GM03348 (cell line): ENCODE measurements at regions not wholly inside any gene's neighbourhood (a gene's known extent, or its start where the extent isn't known, plus 50 kb on each side); places are given as distances from the start of the nearest gene placed in this dataset.

Experiments used
- DNase-seq: peaks from one replicate; pipeline ENCODE4 v3.0.0; 2012; ENCODE audit warnings: low spot score

DNA sequence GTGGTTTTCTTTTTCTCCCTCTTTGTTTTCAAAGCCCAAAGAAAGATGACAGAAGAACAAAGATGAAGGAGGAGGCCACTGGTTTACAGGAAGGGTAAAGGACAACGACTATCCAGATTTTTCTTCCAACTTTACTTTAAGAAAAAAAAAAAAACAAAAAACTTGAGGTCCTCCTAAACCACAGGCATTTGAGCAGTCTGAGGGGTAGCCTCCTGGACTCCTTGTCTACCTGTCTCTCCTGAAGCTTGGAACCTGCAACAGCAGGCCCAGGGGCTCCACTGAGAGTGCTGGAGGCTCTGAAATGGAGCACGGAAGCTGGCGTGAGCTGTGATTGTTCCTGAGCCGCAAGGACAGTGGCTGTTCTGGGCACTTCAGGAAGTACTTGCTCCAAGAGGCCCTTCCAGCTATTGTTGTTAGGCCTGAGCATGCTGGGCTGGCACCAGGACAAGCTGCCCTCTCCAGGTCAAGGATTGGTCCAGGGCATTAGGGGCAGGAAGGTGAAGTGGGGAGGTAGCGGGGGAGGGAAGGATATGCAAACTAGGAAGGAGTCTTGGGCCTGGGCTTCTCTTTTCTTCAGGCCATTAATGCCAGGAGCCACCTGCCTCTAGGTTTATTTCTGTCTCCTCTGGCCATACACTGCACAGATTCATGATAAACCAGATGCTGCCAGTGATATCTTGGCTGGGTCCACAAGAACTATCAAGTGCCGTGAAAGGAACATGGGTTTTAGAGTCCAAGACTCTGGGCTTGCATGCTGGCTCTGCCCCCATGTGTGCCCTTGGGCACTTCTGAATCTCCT is 147.3 kb downstream of the CCDC34 start:
- DNase-seq = no peak

DNA sequence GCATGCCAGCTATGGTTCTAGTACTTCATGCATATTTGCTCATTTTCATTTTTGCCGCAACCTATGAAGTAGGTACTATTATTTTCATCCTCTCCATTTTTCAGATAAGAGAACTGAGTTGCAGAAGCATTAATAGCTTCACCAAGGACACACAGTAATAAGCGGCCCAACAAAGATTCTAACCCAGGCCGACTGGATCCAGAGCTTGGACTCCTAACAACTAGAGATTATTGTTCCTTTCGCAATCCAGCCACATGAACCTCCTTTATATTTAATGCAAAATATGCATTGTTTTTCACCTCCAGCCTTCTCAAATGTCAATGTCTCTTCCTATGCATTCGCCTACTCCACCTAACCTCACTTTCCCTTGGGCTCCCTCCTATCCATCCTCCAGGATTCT is 148.3 kb downstream of the CCDC34 start:
- no peak for DNase-seq

DNA sequence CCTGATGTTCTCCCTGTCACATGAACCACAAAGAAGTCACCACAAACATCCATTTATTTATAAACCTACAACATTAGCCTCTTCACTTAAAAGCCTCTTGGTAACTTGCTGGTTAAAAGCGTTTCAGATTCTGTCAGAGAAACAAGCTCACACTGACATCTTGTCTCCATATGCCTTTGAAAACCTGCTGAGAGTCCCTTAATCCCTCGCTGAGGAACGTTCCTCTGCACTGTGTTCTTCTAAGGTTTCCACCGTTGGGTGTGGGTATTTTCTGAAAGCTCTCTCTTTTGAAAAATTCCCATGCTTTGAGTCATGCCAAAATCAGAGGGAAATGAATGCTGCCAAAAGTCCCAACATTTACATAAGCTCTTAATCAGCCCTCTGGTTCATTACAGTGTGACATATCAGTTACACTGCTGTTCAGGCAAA is 149.8 kb downstream of the CCDC34 start:
- peak; percentile 73 for DNase-seq

GRCh38 chr11:27212248-27212780 is 150.7 kb downstream of the CCDC34 start:
- DNase-seq = no peak

DNA sequence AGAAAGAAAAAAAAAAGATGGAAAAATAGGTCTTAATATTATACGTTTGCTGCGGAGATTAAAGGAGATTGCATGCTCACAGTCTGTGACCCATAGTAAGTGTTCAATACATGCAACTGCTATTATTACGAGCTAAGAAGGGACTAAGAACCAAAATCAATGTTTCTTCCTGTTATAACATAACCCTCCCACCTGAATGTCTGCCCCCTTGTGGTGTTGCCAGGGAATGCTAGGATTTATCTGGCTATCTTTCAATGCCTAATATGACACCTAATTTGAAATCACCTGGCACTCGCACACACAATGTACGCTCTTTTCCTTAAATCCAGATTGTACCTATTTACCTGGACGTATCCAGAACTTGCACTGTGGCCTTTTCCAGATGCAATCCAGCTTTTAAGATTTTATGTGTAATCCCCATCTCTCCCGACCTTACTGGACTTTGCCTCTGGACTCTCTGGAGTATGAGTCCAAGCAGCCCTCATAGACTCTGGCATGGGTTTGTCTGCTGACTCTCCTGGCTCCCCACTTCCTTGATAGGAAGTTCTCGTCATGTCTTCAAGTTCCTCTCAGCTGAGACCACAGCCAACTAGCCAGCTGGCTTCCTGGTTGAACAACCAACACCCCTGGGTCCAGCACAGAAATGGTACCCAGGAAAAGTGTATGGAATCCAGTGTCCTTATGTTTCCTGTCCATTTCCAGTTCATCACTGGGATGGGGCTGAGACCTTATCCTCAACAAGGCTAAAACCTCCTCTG is 151.5 kb downstream of the CCDC34 start:
- DNase-seq = no peak

- DNase-seq = no peak
These were observed 152.5 kb downstream of the CCDC34 start for GRCh38 chr11:27210531-27210930.

DNA sequence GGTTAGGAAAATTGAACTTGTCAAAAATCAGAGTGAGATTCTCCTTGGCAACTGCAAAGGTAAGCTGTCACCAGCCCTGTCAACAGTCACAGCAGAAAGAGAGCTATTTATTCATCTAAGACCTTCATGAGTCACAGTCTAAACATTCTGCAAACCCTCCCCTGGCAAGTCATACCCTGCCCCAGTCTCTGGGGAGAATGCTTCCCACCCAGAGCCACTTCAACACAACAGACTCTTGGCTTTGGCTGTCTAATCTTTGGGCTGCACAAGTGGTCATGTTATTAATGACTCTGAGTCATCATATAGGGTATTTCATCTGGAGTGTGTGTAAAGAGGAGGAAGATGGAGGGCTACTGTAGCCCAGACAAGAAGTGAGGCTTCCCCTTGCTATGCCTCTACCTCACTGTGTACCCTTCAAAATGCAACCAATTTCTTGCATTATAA is 153.4 kb downstream of the CCDC34 start:
- DNase-seq = peak; percentile 80

DNA sequence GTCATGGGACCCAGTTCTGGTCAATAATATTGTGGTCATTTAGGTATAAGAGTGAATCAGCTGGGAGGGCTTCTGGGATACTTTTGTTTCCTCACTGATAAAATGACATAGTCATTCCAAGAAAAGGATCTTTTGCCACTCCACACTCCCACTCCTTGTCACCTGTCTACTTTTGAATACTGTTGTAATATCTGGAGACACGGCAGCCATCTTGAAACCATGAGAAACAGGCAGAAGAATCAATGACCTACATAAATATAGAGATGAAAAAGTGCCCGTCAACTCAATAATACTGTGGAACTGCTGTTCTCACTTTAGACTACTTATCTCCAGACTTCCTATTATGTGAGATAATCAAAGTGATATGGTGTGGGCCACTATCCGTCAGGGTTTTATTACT is 154.2 kb downstream of the CCDC34 start:
- DNase-seq = no peak

DNA sequence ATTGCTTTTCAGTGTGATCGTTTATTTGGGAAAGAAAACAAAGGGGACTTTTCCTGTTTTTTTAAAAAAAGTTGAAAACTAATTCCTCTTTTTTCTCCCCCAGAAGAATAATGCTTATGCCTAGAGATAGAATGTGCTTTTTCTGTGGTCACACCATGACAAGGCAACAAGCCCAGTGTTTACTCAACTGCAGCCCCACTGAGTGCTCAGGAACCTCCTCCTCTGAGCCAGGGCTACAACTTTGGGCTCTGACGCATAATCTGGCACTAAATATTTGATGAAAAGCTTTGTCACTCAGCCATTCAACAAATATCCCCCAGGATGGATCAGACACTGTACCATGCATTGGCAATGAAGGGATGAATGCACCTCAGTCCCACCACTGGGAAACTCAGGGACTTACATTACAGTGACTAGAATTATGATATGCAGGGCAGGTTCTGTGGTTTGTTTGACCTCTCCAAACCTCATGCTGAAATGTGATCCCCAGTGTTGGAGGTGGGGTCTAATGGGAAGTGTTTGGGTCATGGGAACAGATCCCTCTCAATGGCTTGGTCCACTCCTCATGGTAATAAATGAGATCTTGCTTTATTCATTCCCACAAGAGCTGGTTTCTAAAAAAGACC is 155.9 kb downstream of the CCDC34 start:
- no peak for DNase-seq

DNA sequence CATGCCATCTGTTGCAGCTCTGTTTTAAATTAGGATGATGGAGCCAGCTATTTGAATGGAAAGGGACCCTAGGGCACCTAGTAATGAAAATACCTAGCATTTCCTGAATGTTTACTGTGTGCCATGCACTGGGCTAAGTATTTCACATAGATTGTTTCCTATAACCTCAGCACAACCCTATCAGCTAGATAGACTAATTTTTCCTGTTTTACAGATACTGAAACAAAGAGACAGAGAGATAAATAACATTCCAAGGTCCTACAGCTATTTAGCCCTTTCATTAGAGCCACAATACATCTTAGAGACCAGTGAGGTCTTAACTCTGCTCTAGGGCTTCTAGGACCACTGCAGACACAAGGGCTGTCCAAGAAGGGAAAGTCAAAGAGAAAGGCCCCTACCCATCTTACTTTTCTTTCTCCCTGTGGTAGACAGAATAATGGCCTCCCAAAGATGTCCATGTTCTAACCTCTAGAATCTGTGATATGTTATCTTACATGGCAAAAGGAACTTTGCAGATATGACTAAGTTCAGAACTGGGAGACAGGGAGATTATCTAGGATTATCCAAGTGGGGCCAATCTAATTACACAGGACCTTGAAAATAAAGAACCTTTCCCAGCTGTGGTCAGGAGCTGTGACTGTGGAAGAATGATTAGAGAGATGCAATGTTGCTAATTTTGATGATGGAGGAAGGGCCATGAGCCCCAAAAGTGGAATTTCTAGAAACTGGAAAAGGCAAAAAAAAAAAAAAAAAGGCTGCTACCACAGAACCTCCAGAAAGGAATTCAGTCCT is 157.0 kb downstream of the CCDC34 start:
- no peak for DNase-seq

DNA sequence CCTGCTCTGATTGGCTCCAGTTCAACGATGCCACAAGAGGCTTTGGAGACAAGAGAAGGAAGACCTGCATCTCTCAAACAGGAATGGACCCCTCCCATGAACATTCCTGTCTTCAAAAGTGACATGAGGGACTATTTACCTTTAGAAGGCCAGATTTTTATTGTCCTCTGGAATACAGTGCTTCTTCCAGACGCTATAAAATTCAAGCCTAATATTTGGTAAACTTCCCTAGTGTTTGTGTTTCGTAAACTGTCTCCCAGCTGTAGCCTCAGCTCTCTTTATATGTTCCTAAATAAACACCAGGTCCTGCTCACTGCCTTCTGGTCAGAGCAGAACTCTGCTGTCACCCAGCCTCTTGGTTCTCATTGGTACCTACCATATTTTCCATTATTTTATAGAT is 157.8 kb downstream of the CCDC34 start:
- DNase-seq = no peak

- no peak for DNase-seq
These were observed 158.5 kb downstream of the CCDC34 start for GRCh38 chr11:27204529-27204928.

GRCh38 chr11:27203077-27203647 is 159.9 kb downstream of the CCDC34 start:
- DNase-seq = no peak

DNA sequence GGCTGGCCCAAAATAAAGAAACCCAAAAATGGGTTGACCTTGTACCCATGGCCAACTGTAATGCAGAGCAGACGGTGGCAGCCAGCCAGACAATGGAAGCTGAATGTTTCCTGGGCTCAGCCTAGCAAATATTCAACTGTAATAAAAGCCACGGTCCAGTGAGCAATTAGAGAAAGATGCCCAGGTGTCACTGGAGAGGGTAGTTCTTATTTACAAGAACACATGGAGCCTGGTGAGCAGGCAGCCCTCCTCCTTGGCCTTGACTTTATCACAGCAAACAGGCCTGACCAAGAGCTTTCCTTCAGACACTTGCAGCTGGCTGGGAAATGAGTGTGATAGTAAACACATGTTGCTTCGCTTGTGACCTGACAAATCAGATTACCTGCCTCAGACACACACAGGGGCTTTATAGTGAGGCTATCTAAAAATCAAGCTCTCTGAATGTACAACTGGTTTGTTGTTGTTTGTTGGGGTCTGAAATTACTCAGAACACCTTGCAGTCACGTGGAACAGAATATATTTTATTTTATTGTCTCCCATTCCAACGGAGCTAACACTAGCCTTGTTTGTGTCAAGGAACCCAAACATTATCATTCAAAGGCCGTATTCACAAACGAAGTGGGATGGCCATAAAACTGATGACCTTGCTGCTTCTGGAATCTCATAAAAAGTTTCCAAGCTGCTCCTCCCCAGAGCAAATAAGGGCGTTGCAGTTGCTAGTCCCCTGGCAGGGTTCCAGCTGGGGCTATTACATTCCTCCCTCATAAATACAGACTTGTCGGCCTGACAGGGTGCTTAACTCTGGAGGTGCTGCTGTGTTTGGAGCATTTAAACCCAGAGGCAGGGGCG is 161.1 kb downstream of the BBOX1 start:
- DNase-seq = peak; percentile 62

DNA sequence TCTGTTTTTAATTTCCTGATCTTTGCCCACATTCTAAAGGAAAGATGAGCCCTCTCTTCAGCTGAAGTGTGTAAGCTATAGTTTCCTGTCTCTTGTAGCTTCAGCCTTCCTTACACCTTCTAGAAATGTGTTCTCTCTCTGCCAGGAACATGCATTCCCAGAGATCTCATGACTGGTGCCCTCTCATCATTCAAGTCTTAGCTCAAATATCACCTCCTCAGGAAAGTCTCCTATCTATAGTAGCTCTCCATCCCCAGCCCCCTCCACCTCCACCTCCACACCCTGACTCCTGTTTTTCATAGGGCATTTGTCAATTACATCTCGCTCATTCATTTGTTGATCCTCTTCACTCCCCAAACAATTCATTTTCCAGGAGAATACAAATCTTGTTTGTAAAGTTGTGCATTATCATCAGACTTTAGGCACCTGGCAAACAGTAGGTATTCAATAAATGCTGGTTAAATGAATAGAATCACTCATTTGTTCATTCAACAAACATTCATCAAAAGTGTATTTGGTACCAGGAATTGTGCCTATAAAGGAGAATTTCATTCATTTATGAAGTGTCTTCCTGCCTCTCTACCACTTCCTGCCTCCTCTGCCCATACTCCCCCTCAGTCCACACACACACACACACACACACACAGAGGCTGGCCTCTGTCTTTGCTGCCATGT is 160.3 kb downstream of the BBOX1 start:
- no peak for DNase-seq

DNA sequence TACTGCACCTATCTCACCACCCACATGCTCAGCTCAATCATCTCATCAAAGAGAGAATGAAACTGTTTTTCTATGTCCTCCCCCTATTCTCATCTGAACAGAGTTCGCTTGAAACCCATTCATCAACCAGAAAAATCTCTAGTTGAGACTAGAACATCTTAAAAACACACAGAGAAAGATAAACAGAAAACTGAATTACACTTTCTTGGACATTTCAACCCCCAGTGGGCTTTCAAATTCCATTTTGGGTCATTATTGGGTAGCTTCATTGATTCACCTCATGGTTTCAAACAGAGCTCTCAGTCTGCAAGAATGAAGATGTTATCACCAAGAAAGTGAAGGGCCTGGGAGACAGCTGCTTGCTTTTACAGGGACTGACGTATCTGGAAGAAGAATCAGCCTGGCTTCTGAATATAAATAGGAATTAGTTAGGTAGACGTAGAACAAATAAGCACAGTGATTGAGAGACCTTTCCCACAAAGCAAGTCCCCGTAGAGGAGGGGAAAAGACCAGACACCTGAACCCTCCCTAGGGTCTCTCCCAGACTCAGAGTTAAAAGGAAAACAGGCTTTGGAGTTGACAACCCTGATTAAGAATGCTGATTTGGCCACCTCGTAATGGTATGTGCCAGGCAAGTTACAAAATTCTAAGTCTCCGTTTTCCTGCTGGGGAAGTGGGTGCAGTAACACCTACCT is 155.7 kb downstream of the BBOX1 start:
- no peak for DNase-seq

DNA sequence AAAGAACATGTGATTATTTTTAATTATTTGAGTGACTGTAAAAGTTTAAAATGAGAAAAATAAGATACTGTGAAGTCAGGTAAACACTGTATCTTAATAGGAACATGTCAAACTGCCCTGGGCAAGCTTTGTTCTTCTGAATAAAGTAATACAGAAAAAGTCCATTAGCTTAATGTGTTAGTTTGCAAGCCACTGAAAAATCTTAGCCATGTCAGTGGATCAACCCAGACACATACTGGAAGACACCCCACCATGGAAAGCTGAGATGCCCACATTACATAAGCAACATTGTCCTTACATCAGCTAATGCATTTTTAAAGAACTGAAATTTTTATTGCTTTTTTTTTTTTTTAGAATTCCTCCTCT is 155.2 kb downstream of the BBOX1 start:
- DNase-seq = no peak

GRCh38 chr11:27194976-27195375 is 154.4 kb downstream of the BBOX1 start:
- no peak for DNase-seq

DNA sequence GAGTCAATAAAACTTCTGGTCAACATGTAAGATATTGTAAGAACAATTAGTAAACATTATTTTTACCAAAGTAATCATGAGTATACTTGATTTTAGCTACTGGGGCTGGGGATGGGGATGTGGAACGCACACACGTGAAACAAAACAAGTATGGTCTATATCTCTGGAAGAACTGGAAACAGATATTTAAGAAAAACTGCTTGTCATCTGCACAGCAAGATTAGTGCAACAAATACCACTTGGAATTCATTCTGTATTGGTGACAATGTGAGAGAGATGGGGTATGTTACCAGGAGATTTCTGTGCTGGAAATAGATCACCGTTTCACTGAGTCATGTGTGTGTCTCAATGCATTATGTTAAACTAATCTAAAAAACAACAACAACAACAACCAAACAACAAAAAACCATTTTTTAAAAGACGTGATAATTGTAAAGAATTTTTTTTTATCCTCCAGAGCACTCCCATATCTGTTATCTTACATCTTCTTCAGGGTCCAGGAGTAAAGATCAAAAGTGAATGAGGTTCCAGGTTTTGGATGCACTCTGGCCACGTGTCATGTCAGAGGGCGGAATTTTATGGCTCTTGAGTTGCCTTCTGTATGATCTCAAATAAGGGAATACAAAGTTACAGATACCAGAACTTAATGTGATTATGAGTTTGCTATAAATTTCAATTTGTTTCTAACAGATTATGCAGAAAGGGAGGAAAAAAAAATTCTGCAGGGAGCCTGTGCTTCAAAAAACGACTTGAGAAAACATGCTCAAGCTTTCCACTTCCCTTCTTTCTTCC is 153.0 kb downstream of the BBOX1 start:
- DNase-seq = no peak
